KMS-11 (cell line): ENCODE measurements at regions not wholly inside any gene's neighbourhood (a gene's known extent, or its start where the extent isn't known, plus 50 kb on each side); places are given as distances from the start of the nearest gene placed in this dataset.

Experiments used
- H2AFZ ChIP-seq: fragments of 200-600 bp; sonication (generic); 2 replicates; pipeline ENCODE4 v1.6.1; 2016; ENCODE audit warnings: antibody characterized with exemption, mixed run types, low read depth
- H3K27ac ChIP-seq: fragments of 200-600 bp; sonication (generic); 2 replicates; pipeline ENCODE4 v1.6.1; 2016; ENCODE audit warnings: mild to moderate bottlenecking, mixed run types
- H3K27me3 ChIP-seq: fragments of 200-600 bp; sonication (generic); 2 replicates; pipeline ENCODE4 v1.6.1; 2017; ENCODE audit warnings: mild to moderate bottlenecking, low read depth, mixed run types, moderate library complexity; ENCODE audit not compliant: insufficient read depth
- H3K36me3 ChIP-seq: fragments of 200-600 bp; sonication (generic); 2 replicates; pipeline ENCODE4 v1.6.1; 2017; ENCODE audit warnings: mild to moderate bottlenecking, mixed run types; ENCODE audit not compliant: insufficient read depth
- H3K4me1 ChIP-seq: fragments of 200-600 bp; sonication (generic); 2 replicates; pipeline ENCODE4 v1.6.1; 2016; ENCODE audit warnings: mild to moderate bottlenecking, low read depth, mixed run types; ENCODE audit not compliant: poor library complexity, severe bottlenecking
- H3K4me2 ChIP-seq: fragments of 200-600 bp; sonication (generic); 2 replicates; pipeline ENCODE4 v1.7.0; 2016; ENCODE audit warnings: mild to moderate bottlenecking, mixed run types
- H3K4me3 ChIP-seq: fragments of 200-600 bp; sonication (generic); IDR thresholded peaks from 2 replicates; pipeline ENCODE4 v1.6.1; 2017; ENCODE audit warnings: low read depth, low read length, mixed read lengths; ENCODE audit not compliant: insufficient read depth
- H3K79me2 ChIP-seq: fragments of 200-600 bp; sonication (generic); 2 replicates; pipeline ENCODE4 v1.6.1; 2016; ENCODE audit warnings: low read depth, mixed run types; ENCODE audit not compliant: insufficient read depth
- H3K9ac ChIP-seq: fragments of 200-600 bp; sonication (generic); 2 replicates; pipeline ENCODE4 v1.6.1; 2016; ENCODE audit warnings: mild to moderate bottlenecking, mixed run types
- H4K20me1 ChIP-seq: fragments of 200-600 bp; sonication (generic); 2 replicates; pipeline ENCODE4 v1.6.1; 2016; ENCODE audit warnings: mild to moderate bottlenecking, mixed run types; ENCODE audit not compliant: insufficient read depth
- TF ChIP-seq, protein P1 (sequence below): fragments of 200-600 bp; sonication (generic); conservative IDR thresholded peaks from 2 replicates; pipeline ENCODE4 v1.6.1; 2017; ENCODE audit warnings: low read depth, mild to moderate bottlenecking, antibody characterized with exemption, low read length, moderate library complexity, mixed read lengths

DNA sequence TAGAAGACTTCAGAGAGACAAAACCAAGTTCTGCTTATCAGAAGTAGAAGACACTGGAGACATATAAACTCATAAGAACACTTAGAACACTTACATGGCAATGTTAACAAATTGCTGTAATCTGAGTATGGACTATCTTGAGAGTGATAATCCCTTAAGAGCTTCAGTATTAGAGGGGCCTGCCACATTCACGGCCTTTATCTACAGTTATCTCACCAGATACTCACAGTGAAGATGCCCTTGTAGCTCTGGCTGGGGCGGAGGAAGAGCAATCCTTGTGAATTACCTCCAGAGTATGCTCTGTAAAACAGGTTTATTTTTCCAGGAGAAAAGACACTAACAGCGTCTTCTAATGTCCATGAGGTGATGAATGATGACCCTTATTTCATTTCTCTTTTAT is 762.8 kb downstream of the FAM181B start:
- TF ChIP-seq, protein P1, sequence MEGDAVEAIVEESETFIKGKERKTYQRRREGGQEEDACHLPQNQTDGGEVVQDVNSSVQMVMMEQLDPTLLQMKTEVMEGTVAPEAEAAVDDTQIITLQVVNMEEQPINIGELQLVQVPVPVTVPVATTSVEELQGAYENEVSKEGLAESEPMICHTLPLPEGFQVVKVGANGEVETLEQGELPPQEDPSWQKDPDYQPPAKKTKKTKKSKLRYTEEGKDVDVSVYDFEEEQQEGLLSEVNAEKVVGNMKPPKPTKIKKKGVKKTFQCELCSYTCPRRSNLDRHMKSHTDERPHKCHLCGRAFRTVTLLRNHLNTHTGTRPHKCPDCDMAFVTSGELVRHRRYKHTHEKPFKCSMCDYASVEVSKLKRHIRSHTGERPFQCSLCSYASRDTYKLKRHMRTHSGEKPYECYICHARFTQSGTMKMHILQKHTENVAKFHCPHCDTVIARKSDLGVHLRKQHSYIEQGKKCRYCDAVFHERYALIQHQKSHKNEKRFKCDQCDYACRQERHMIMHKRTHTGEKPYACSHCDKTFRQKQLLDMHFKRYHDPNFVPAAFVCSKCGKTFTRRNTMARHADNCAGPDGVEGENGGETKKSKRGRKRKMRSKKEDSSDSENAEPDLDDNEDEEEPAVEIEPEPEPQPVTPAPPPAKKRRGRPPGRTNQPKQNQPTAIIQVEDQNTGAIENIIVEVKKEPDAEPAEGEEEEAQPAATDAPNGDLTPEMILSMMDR: no peak
- Histone ChIP-seq H3K36me3 (no peaks in the 10 kb centered on the region), H3K4me2 (no peak overlapping the region), H3K27me3 (no peaks in the 10 kb centered on the region), H3K79me2 (no peaks in the 10 kb centered on the region), H3K9ac (no peak overlapping the region), H3K4me1 (no peaks in the 10 kb centered on the region), H2AFZ (no peak overlapping the region), H4K20me1 (no peaks in the 10 kb centered on the region), H3K27ac (no peak overlapping the region), H3K4me3 (no peak overlapping the region)

DNA sequence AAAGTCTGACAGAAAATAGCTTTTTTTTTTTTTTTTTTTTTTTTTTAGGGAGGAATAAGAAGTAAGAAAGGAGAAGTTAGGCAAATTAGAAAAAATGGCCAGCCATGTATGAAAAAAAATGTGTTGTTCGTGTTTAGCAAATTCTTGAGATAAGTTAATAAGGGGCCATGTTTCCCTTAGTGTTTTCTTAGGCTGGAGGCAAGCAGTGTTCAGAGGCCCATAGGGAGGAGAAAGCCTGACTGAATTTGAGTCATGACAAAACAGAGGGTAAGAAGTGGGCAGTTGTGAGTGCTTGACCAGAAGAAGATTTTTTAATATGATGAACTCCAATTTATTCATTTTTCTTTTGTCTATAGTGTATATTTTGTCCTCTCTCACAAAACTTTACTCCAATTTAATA is 766.4 kb downstream of the FAM181B start:
- no peak overlapping the region for H3K27ac ChIP-seq
- H4K20me1 ChIP-seq: no peaks in the 10 kb centered on the region
- H3K4me3 ChIP-seq: no peak overlapping the region
- H3K9ac ChIP-seq: no peak overlapping the region
- TF ChIP-seq, protein P1: no peak
- no peaks in the 10 kb centered on the region for H3K27me3 ChIP-seq
- no peak overlapping the region for H3K4me2 ChIP-seq
- no peak overlapping the region for H2AFZ ChIP-seq
- no peaks in the 10 kb centered on the region for H3K4me1 ChIP-seq
- no peaks in the 10 kb centered on the region for H3K36me3 ChIP-seq
- H3K79me2 ChIP-seq: no peaks in the 10 kb centered on the region

DNA sequence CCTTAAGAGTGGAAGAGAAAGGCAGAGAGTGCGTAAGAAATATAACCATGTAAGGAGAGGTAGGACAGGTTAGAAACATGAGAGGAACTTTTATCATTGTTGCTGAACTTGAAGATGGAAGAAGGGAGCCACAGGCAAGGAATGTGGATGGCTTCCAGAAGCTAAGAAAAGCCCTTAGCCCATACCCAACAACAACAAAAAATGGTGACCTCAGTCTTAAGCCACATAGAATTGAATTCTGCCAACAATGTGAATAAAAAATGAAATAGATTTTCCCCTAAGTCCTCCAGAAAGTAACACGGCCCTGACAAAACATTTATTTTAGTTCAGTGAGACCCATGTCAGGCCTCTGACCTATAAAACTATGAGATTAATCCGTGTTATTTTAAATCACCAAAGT is 767.3 kb downstream of the FAM181B start:
- Histone ChIP-seq H3K4me3 (no peak overlapping the region), H3K9ac (no peak overlapping the region), H3K79me2 (no peaks in the 10 kb centered on the region), H4K20me1 (no peaks in the 10 kb centered on the region), H3K36me3 (no peaks in the 10 kb centered on the region), H3K27ac (no peak overlapping the region), H2AFZ (no peak overlapping the region), H3K4me1 (no peaks in the 10 kb centered on the region), H3K4me2 (no peak overlapping the region), H3K27me3 (no peaks in the 10 kb centered on the region)
- TF ChIP-seq, protein P1: no peak

DNA sequence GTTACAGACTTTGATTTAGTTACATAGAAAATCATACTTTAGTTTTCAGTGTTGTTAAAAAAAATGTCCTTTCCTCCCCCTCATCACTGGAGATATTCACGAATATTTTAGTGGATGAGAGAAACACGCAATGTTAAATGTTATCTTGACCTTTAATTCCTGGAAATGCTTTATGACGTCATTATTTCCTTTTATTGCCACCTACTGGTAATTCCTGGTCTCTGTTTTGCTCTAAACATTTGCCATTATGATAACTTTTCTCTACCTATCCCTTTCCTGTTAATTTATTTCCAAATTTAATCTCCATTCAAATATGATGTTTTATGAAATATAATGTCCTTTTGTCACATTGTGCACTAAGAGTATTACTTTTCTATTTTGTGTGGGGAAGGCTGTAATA is 770.6 kb downstream of the FAM181B start:
- Histone ChIP-seq H3K4me1 (peaks cover 4% of the 10 kb centered on the region), H3K9ac (no peak overlapping the region), H3K4me3 (no peak overlapping the region), H3K27me3 (no peaks in the 10 kb centered on the region), H3K79me2 (no peaks in the 10 kb centered on the region), H4K20me1 (no peaks in the 10 kb centered on the region), H3K36me3 (no peaks in the 10 kb centered on the region), H3K4me2 (no peak overlapping the region), H2AFZ (no peak overlapping the region), H3K27ac (no peak overlapping the region)
- TF ChIP-seq, protein P1: peak; percentile 61
